ENCODE measurements at regions not wholly inside any gene's neighbourhood (a gene's known extent, or its start where the extent isn't known, plus 50 kb on each side); places are given as distances from the start of the nearest gene placed in this dataset.

- no peak for TF ChIP-seq CTCF (IDR thresholded peaks at IDR 0.05; ENCODE audit: control extremely low read depth, extremely low read depth, low read depth, missing control alignments)
- ChIA-PET CTCF (no interaction called here), POLR2A (no interaction called here)
- no peak for DNase-seq (ENCODE audit: extremely low spot score)
These were observed 203.4 kb downstream of the URI1 start for GRCh38 chr19:30145467-30145866.

DNA sequence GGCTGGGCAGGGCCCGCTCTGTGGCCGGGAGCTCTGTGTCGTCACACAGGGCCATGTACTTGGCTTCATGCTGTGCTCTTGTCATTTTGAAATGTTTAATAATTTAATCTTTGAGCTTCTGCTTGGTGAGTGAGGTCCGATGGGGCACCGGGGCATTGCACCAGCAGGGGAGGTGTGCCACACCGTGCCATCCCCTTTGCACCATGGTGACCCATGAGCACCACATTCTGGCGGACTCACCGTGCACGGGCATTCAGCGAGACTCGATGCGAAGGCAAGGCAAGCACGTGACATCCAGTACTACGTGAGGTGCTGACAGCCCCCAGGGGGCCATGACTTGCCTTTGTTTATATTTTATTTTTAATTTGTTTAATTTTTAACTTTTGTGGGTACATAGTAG lies 204.3 kb downstream of the URI1 start:
- POLR2A ChIA-PET = no interaction called here
- CTCF ChIA-PET = interaction anchor here (1.6 kb wide), 1 partner anchor 12 kb away, joined by 3 read pairs; no protein-coding TSS in a partner anchor
- DNase-seq (ENCODE audit: extremely low spot score) = no peak
- no peak for TF ChIP-seq CTCF (IDR thresholded peaks at IDR 0.05; ENCODE audit: control extremely low read depth, extremely low read depth, low read depth, missing control alignments)

DNA sequence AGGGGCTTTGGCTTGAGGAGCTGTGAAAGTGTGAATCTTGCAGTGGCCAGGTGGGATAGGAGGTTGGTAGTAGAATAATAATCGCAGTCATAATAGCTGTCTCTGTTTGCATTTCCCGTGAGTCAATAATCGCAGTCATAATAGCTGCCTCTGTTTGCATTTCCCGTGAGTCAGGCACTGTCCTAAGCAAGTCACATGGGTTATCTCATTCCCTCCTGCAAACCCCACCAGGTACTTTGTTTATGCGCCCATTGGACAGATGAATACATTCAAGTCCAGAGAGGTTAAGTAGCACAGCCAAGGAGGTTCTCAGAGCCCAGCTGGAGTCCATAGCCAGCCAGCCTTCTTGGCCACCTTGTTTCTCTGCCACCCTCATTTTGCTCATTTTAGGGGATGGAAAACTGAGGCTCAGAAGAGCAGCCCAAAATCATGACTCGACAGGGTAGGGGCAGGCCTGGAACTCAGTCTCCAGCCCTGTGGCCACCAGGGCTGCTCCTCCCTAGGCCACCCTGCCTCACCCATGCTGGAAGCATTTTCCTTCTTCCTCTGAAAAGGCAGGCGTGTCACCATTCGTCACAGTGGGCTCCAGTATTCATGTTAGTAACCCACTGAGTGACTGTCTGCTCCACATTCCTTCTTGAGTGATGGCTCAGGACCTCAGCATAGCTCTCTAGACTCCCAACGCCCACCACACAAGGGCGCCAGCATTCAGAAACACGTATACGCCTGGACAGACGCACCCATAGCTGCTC lies 206.2 kb downstream of the URI1 start:
- ChIA-PET POLR2A (no interaction called here), CTCF (interaction anchor here (1.1 kb wide), 1 partner anchor 102 kb away, joined by 3 read pairs; no protein-coding TSS in a partner anchor)
- no peak for DNase-seq (ENCODE audit: extremely low spot score)
- TF ChIP-seq CTCF (IDR thresholded peaks at IDR 0.05; ENCODE audit: control extremely low read depth, extremely low read depth, low read depth, missing control alignments) = no peak

GRCh38 chr19:30148803-30149202 lies 206.8 kb downstream of the URI1 start:
- DNase-seq (ENCODE audit: extremely low spot score) = no peak
- TF ChIP-seq CTCF (IDR thresholded peaks at IDR 0.05; ENCODE audit: control extremely low read depth, extremely low read depth, low read depth, missing control alignments) = no peak
- ChIA-PET POLR2A (no interaction called here), CTCF (no interaction called here)

DNA sequence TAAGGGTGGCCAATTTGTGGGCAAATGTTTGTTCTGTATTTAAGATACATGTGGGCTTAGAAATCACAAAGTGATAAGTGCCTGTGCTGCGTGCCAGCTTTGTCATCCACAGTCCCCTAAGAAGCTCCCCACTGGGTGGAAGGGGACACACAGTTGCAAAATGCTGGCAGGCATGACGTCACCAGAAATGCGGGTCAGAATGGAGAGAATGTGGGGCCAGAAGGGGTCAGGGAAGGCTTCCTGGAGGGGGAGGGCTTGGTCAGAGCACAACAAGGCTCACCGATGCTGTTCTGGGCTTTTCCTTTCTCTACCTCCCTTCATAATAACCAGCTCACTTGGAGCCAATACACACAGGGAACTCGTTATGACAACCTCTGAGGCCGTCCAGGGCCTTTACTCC lies 207.3 kb downstream of the URI1 start:
- no peak for DNase-seq (ENCODE audit: extremely low spot score)
- ChIA-PET CTCF (no interaction called here), POLR2A (no interaction called here)
- no peak for TF ChIP-seq CTCF (IDR thresholded peaks at IDR 0.05; ENCODE audit: control extremely low read depth, extremely low read depth, low read depth, missing control alignments)

DNA sequence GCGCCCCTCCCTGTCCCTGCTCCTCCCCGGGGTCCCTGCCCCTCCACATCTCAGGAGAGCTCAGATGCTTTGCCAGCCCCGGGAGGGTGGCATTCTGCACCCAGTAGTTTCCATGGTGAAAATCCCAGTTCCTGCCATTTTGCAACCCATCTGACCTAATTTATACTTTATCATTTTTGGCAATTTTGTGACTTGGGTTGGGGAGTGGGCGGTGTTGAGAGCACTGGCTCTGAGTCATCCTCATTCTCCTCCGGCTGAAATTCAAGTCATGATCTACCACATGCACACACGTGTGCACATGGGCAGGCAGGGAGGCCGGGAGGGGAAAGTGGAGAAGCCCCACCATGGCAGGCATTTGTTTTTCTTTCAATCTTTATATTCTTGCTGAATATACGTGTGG lies 208.6 kb downstream of the URI1 start:
- ChIA-PET POLR2A (no interaction called here), CTCF (no interaction called here)
- DNase-seq (ENCODE audit: extremely low spot score) = no peak

More for the DNA sequence above, 208.6 kb downstream of the URI1 start:
- TF ChIP-seq CTCF (IDR thresholded peaks at IDR 0.05; ENCODE audit: control extremely low read depth, extremely low read depth, low read depth, missing control alignments) = no peak

Measured in GM10248 (cell line).